ENCODE measurements at regions not wholly inside any gene's neighbourhood (a gene's known extent, or its start where the extent isn't known, plus 50 kb on each side); places are given as distances from the start of the nearest gene placed in this dataset.
"Not testable (repeated sequence)": the region's sequence is repeated elsewhere in the genome, so short reads cannot be mapped to it uniquely, and the experiment has no call there.

- Histone ChIP-seq H3K9ac (ENCODE audit: low read length) (no peak overlapping the region), H2AFZ (ENCODE audit: low read depth, low read length) (no peak overlapping the region), H3K4me2 (ENCODE audit: low read length) (no peak overlapping the region), H3K27ac (ENCODE audit: low read length) (peak overlapping the region; percentile 90), H3K9me3 (ENCODE audit: insufficient read depth, low read length) (no peaks in the 10 kb centered on the region), H3K27me3 (ENCODE audit: low read depth, low read length) (no peaks in the 10 kb centered on the region), H3K4me3 (ENCODE audit: low read length) (no peak overlapping the region), H3K36me3 (replicated peaks; ENCODE audit: low read depth, low read length) (no peaks in the 10 kb centered on the region), H3K79me2 (ENCODE audit: low read length) (no peaks in the 10 kb centered on the region), H3K4me1 (ENCODE audit: low read length) (peaks cover 56% of the 10 kb centered on the region), H4K20me1 (ENCODE audit: insufficient read depth, low read length) (no peaks in the 10 kb centered on the region)
- no peak for TF ChIP-seq CTCF (IDR thresholded peaks at IDR 0.05; ENCODE audit: low read depth, low read length)
- no peak for TF ChIP-seq EZH2phosphoT487 (IDR thresholded peaks at IDR 0.05; ENCODE audit: low read depth)
Observed at GRCh38 chr12:12007713-12008231, 63.0 kb upstream of the BCL2L14 start.

GRCh38 chr12:12008232-12008850 is 62.4 kb upstream of the BCL2L14 start:
- Histone ChIP-seq H3K36me3 (replicated peaks; ENCODE audit: low read depth, low read length) (no peaks in the 10 kb centered on the region), H3K9ac (ENCODE audit: low read length) (peak overlapping the region; percentile 68), H3K27ac (ENCODE audit: low read length) (peak overlapping the region; percentile 90), H3K9me3 (ENCODE audit: insufficient read depth, low read length) (no peaks in the 10 kb centered on the region), H4K20me1 (ENCODE audit: insufficient read depth, low read length) (no peaks in the 10 kb centered on the region), H3K27me3 (ENCODE audit: low read depth, low read length) (no peaks in the 10 kb centered on the region), H3K4me1 (ENCODE audit: low read length) (peaks cover 59% of the 10 kb centered on the region), H3K79me2 (ENCODE audit: low read length) (no peaks in the 10 kb centered on the region), H2AFZ (ENCODE audit: low read depth, low read length) (no peak overlapping the region), H3K4me2 (ENCODE audit: low read length) (peak overlapping the region; percentile 96), H3K4me3 (ENCODE audit: low read length) (no peak overlapping the region)
- peak; percentile 74 for TF ChIP-seq CTCF (IDR thresholded peaks at IDR 0.05; ENCODE audit: low read depth, low read length)
- no peak for TF ChIP-seq EZH2phosphoT487 (IDR thresholded peaks at IDR 0.05; ENCODE audit: low read depth)

- TF ChIP-seq EZH2phosphoT487 (IDR thresholded peaks at IDR 0.05; ENCODE audit: low read depth) = no peak
- TF ChIP-seq CTCF (IDR thresholded peaks at IDR 0.05; ENCODE audit: low read depth, low read length) = peak; percentile 44
- no peaks in the 10 kb centered on the region for H4K20me1 ChIP-seq (ENCODE audit: insufficient read depth, low read length)
- H3K27me3 ChIP-seq (ENCODE audit: low read depth, low read length) = no peaks in the 10 kb centered on the region
- no peaks in the 10 kb centered on the region for H3K9me3 ChIP-seq (ENCODE audit: insufficient read depth, low read length)
- H2AFZ ChIP-seq (ENCODE audit: low read depth, low read length) = 0 out of 2 replicates have a peak overlapping the region, but pooled peaks have one; percentile 0
- peak overlapping the region; percentile 68 for H3K9ac ChIP-seq (ENCODE audit: low read length)
- H3K4me3 ChIP-seq (ENCODE audit: low read length) = peak overlapping the region; percentile 18; the same call in 1 of the 2 replicates
- H3K36me3 ChIP-seq (replicated peaks; ENCODE audit: low read depth, low read length) = no peaks in the 10 kb centered on the region
- no peaks in the 10 kb centered on the region for H3K79me2 ChIP-seq (ENCODE audit: low read length)
- peaks cover 59% of the 10 kb centered on the region for H3K4me1 ChIP-seq (ENCODE audit: low read length)
- peak overlapping the region; percentile 96 for H3K4me2 ChIP-seq (ENCODE audit: low read length)
- H3K27ac ChIP-seq (ENCODE audit: low read length) = peak overlapping the region; percentile 90
Observed at GRCh38 chr12:12008931-12009611, 61.7 kb upstream of the BCL2L14 start.

GRCh38 chr12:12009749-12010276 is 60.9 kb upstream of the BCL2L14 start:
- H3K27me3 ChIP-seq (ENCODE audit: low read depth, low read length); H2AFZ ChIP-seq (ENCODE audit: low read depth, low read length); H4K20me1 ChIP-seq (ENCODE audit: insufficient read depth, low read length); H3K36me3 ChIP-seq (replicated peaks; ENCODE audit: low read depth, low read length); H3K79me2 ChIP-seq (ENCODE audit: low read length); H3K9me3 ChIP-seq (ENCODE audit: insufficient read depth, low read length): not testable (repeated sequence)
- Histone ChIP-seq H3K4me3 (ENCODE audit: low read length) (peak overlapping the region; percentile 73), H3K9ac (ENCODE audit: low read length) (peak overlapping the region; percentile 68), H3K4me1 (ENCODE audit: low read length) (peaks cover 59% of the 10 kb centered on the region), H3K27ac (ENCODE audit: low read length) (peak overlapping the region; percentile 90), H3K4me2 (ENCODE audit: low read length) (peak overlapping the region; percentile 96)
